ENCODE measurements at regions not wholly inside any gene's neighbourhood (a gene's known extent, or its start where the extent isn't known, plus 50 kb on each side); places are given as distances from the start of the nearest gene placed in this dataset.
"Not testable (repeated sequence)": the region's sequence is repeated elsewhere in the genome, so short reads cannot be mapped to it uniquely, and the experiment has no call there.

GRCh38 chr6:168939041-168939440 lies 314.6 kb downstream of the THBS2 start:
- no peak for DNase-seq (ENCODE audit: low read depth in 2 of 2)

DNA sequence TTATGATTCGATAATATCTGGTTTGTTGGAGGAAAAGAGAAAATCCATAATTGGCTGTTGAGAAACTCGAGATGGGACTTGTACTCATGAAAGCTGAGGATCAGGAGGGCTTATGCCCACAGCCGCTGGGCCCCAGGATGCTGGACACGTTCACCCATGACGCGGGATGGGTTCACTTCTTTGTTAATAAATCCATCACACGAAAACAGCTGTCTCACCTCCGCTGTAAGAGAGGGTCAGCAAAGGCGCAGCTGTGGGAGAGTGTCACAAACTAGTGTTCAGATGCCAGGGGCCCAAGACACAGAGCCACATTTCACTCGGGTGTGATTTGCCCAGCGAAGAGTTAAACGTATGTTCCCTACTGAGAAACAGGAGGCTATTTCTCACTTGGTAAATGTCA lies 315.1 kb downstream of the THBS2 start:
- DNase-seq (ENCODE audit: low read depth in 2 of 2): no peak

- DNase-seq (ENCODE audit: low read depth in 2 of 2): no peak
Measured at GRCh38 chr6:168937054-168937453, 316.6 kb downstream of the THBS2 start.

- no peak for DNase-seq (ENCODE audit: low read depth in 2 of 2)
Measured at GRCh38 chr6:168935628-168936010, 318.0 kb downstream of the THBS2 start.

DNA sequence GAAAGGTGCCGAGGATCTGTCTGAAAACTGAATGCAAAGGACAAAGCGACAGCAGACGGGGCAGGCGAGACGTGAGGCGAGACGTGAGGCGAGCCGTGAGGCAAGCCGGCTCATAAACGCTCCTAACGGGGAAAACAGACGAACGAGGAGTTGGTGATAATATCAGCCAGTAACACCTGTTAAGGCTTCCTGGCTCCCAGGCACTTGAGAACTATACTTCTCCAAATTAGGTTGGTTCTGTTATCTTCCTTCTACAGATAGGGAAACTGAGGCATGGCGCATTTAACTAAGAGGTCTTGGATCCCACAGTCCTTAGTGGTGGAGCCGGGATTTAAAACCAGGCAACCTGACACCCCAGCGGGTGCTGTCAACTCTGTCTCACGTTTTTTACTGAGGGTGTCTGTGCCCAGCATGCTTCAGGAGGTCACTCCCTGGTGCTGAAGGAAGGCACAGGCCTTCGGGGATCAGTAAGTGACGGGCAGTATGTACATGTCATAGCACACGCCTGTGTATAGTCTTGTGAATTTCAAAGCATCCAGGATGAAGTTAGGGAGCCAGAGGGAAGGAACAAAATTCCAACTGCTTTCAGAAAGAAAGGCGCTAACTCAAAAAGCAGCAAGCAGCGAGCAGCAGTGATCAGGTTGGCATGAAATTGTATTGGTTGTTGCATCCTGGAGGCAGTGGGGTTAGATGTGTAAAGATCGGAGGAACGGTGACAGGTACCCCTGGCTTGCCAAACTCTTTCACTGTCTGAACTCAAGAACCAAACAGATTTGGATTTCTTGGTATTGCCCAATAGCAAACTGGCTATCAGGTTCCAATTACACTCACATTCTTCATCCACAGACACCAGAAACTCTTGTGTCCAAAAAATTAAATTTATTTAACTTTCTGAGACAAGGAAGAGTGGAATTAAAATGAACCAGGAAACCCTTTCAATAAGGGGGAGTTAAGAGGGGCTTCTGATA lies 318.7 kb downstream of the THBS2 start:
- DNase-seq (ENCODE audit: low read depth in 2 of 2): no peak

- not testable (repeated sequence) for DNase-seq (ENCODE audit: low read depth in 2 of 2)
Measured at GRCh38 chr6:168932171-168932570, 321.5 kb downstream of the THBS2 start.

DNA sequence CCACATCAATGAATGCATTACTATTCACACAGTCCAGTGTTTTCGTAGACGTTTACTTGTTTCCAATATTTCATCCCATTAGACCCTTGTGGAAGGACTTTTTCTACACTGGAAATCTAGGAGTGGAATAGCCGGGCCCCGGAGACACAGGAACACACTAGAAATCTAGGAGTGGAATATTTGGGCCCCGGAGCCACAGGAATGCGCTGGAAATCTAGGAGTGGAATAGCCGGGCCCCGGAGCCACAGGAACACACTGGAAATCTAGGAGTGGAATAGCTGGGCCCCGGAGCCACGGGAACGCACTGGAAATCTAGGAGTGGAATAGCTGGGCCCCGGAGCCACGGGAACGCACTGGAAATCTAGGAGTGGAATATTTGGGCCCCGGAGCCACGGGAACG lies 322.6 kb downstream of the THBS2 start:
- DNase-seq (ENCODE audit: low read depth in 2 of 2): not testable (repeated sequence)

- DNase-seq (ENCODE audit: low read depth in 2 of 2): no peak
Measured at GRCh38 chr6:168929871-168930450, 323.7 kb downstream of the THBS2 start.

DNA sequence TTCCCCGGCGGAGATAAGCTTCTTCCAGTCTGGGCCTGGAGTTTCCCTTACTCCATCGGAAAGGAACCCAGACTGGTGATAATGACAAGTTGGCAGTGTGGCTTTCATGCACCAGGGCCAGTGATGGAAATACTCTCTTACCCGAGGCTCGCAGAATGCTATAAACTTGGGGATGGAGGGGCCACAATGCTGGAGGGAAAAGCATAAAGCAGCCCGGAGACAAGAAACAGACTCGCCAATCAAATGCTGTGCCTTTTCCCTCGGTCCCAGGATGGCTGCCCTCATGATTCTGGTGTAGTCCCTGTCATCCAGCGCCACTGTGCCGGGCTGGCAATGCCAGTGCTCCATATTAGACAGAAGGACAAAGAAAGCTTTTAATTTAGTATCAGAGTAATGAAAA lies 325.6 kb downstream of the THBS2 start:
- no peak for DNase-seq (ENCODE audit: low read depth in 2 of 2)

DNA sequence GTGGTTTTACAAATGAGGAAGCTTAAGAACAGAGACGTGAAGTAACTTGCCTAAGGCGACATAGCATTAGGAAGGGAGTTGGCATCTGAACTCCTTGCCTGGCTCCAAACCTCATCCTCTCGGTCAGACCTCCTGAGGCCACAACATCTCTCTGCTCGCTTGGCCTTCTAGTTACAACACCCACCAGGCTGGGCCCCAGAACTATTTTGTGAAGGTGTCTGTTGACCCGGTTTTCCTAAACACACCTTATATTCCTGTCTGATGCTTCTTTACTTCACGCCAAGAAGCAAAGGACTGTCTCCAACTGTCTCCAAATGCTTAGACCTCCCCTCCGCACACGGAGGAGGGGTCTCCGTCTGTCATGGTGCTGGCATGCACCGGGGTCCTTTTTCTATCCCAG lies 326.6 kb downstream of the THBS2 start:
- no peak for DNase-seq (ENCODE audit: low read depth in 2 of 2)

GRCh38 chr6:168926306-168926705 lies 327.3 kb downstream of the THBS2 start:
- DNase-seq (ENCODE audit: low read depth in 2 of 2): no peak

DNA sequence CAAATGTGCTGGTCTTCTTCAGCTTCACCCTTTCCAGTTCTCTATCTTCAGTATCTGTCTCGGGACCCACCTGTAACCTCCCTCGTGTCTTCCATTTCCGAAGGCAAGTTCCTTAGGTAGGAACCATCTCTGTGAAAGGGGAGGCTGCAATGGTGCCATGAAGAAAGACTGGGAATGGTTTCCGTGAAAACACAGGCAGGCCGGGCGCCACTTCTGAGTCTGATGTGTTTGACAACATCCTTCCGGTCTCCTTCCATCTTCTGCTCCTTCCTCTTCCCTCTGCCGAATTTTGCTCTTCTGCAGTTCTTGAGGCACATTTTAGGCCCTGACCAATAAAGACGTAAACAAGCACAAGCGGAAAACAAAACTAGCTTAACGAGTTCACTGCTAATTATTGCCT lies 328.0 kb downstream of the THBS2 start:
- DNase-seq (ENCODE audit: low read depth in 2 of 2): no peak

DNA sequence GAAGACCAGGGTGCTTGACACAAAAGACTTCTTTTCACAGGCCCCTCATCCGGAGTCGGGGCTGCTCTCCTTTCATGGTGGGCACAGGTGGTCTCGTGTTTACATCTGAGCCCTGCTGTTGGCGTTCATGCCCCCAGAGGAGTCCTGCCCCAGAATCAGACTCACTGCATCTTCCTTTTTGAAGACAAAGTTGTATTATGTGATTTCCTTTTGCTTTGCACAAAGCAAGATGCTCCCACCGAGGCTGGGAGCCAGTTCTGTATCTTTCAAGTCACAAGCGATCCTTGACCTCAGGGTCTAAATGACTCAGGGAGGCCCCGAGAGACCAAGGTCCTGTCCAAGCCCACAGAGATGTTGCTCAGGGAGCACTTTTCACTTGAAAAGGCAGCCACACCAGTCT lies 330.5 kb downstream of the THBS2 start:
- DNase-seq (ENCODE audit: low read depth in 2 of 2): no peak

- DNase-seq (ENCODE audit: low read depth in 2 of 2): no peak
Measured at GRCh38 chr6:168922436-168922835, 331.2 kb downstream of the THBS2 start.

DNA sequence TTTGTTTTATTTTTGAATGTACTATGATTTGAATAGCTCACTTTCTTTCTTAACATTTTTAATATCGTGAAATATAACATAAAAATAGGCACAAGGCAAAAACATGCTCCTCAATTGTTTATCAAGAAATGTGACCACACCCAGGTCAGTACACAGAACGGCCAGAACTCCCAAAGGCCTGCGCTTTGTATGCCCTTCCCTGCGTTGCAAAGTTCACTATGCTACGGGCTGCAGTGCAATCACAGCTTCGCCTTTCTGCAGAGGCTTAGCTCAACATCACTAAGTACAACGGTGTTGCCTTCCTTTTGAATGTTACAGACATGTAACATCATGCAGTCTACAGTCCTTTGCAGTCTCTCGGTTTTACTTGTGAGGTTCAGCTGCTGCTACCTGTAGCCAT lies 333.4 kb downstream of the THBS2 start:
- DNase-seq (ENCODE audit: low read depth in 2 of 2): no peak

DNA sequence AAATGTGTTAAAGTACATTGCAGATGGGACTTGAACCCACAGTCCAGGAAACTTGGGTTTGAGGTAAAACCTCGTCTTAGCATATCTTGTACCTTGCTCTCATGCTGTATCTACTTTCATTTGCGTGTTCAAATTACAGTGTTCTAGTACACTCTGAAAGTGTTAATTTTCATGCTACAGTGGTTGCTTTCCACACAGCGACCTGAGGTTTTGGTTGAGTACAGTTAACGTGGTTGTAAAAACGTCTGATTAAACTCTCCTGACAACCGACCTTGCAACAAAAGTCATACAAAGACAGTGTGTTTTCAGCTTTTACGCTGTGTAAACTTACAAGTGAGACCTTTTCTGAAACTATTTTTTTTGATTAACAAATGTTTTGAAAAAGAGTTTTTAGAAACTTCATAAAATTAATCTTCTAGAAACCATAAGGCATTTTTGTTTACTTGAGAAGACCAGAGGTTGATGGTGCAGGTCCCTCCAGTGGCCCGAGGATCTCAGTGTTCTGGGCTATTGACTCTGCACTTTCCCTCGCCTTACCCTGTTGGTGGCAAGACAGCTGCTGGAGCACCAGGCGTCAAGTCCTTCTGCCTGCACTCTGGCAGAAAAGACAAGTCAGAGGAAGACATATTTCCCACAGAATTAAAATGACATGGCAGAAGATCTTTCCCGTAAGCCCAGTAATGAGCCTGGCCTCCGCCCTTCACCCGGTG lies 334.0 kb downstream of the THBS2 start:
- DNase-seq (ENCODE audit: low read depth in 2 of 2): no peak

GRCh38 chr6:168916576-168917211 lies 337.0 kb downstream of the THBS2 start:
- DNase-seq (ENCODE audit: low read depth in 2 of 2): no peak

GRCh38 chr6:168915855-168916254 lies 337.8 kb downstream of the THBS2 start:
- DNase-seq (ENCODE audit: low read depth in 2 of 2): no peak

- DNase-seq (ENCODE audit: low read depth in 2 of 2): no peak
Measured at GRCh38 chr6:168915242-168915641, 338.4 kb downstream of the THBS2 start.

- no peak for DNase-seq (ENCODE audit: low read depth in 2 of 2)
Measured at GRCh38 chr6:168913866-168914469, 339.7 kb downstream of the THBS2 start.

DNA sequence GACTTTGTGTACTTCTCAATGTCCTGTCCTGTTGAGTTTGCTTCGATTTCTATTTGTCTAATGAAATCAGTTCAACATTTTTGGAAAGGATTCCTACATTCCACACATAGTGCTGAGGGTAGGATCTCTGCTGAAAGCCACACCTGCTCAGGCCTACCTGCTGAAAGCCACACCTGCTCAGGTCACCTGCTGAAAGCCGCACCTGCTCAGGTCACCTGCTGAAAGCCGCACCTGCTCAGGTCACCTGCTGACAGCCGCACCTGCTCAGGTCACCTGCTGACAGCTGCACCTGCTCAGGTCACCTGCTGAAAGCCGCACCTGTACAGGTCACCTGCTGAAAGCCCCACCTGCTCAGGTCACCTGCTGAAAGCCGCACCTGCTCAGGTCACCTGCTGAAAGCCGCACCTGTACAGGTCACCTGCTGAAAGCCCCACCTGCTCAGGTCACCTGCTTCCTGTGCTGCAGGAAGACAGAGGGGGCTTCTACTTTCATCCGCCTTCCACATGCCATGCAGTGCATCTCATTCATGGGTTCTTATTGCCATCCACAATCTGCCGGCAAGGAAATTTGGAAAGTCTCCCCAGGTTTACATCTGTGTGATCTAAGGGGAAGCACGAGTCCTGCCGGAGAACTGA lies 340.3 kb downstream of the THBS2 start:
- not testable (repeated sequence) for DNase-seq (ENCODE audit: low read depth in 2 of 2)

All from stimulated activated CD8-positive, alpha-beta memory T cell treated with anti-CD3 and anti-CD28 coated beads, Interleukin-7, amount 100 ng/mL, for 4 hours (primary cell).